H1 (cell line): ENCODE measurements at regions not wholly inside any gene's neighbourhood (a gene's known extent, or its start where the extent isn't known, plus 50 kb on each side); places are given as distances from the start of the nearest gene placed in this dataset.

Experiments used
- CTCF ChIA-PET: fragments of 300-600 bp; sonication (Branson Sonifier 250); formaldehyde crosslinking; loops from one replicate; lab custom pipeline; 2021; ENCODE audit not compliant: partially characterized antibody; lab: Charles Lee
- POLR2A ChIA-PET: fragments of 300-600 bp; sonication (Branson Sonifier 250); formaldehyde crosslinking; loops from one replicate; lab custom pipeline; 2021; ENCODE audit warnings: inconsistent platforms; ENCODE audit not compliant: partially characterized antibody; lab: Charles Lee
- DNase-seq, 2 experiments: peaks; one replicate each; pipeline versions ENCODE4 v3.0.0 to v3.0.0-alpha.2; 2010 to 2022; ENCODE audit warnings: low spot score in 2 of 2, low read depth in 1 of 2, mixed read lengths in 1 of 2
- FAIRE-seq: peaks from 2 replicates; lab custom pipeline; 2011; peaks lifted over from hg19 to GRCh38; lab: Jason Lieb, UNC
- H2AFZ ChIP-seq: 2 replicates; pipeline ENCODE4 v1.8.1; 2012; ENCODE audit warnings: low read length, inconsistent platforms
- H2AK5ac ChIP-seq: 2 replicates; pipeline ENCODE4 v1.6.1; 2013; ENCODE audit warnings: low read depth, low read length
- H2BK120ac ChIP-seq: replicated peaks from 2 replicates; pipeline ENCODE3; 2013; ENCODE audit warnings: low read depth, low read length, inconsistent platforms
- H2BK12ac ChIP-seq: 2 replicates; pipeline ENCODE4 v1.6.1; 2013; ENCODE audit warnings: low read depth, low read length
- H2BK15ac ChIP-seq: 2 replicates; pipeline ENCODE4 v1.6.1; 2013; ENCODE audit warnings: low read length
- H2BK20ac ChIP-seq: 2 replicates; pipeline ENCODE4 v1.6.1; 2013; ENCODE audit warnings: low read length
- H2BK5ac ChIP-seq: 2 replicates; pipeline ENCODE4 v1.6.1; 2013; ENCODE audit warnings: low read depth, low read length
- H3K14ac ChIP-seq: 2 replicates; pipeline ENCODE4 v1.6.1; 2013; ENCODE audit warnings: inconsistent platforms; ENCODE audit not compliant: insufficient read length
- H3K18ac ChIP-seq: 2 replicates; pipeline ENCODE4 v1.6.1; 2013; ENCODE audit warnings: low read length; ENCODE audit errors: extremely low read depth
- H3K23ac ChIP-seq: 2 replicates; pipeline ENCODE4 v1.6.1; 2013; ENCODE audit warnings: inconsistent platforms; ENCODE audit not compliant: insufficient read length
- H3K23me2 ChIP-seq: 2 replicates; pipeline ENCODE4 v1.6.1; 2013; ENCODE audit warnings: low read depth, low read length
- H3K27ac ChIP-seq: 2 replicates; pipeline ENCODE4 v1.6.1; 2011; ENCODE audit warnings: low read depth, low read length, inconsistent platforms
- H3K27me3 ChIP-seq, 4 experiments: replicated peaks in 1 of 4; 1 replicate in 1 of 4; 2 replicates in 3 of 4; pipeline versions ENCODE4 v1.6.1 to v1.8.1; 2011 to 2013; ENCODE audit warnings: low read length in 3 of 4, mild to moderate bottlenecking in 3 of 4, inconsistent platforms in 2 of 4, mixed read lengths in 2 of 4, moderate library complexity in 1 of 4; ENCODE audit not compliant: control insufficient read depth in 3 of 4, insufficient read depth in 3 of 4; ENCODE audit errors: extremely low read depth in 1 of 4
- H3K36me3 ChIP-seq, 4 experiments: 2 replicates each; pipeline versions ENCODE4 v1.6.1 to v1.8.1; 2011 to 2013; ENCODE audit warnings: mild to moderate bottlenecking in 4 of 4, low read length in 3 of 4, moderate library complexity in 2 of 4, control low read depth in 1 of 4, inconsistent platforms in 1 of 4; ENCODE audit not compliant: insufficient read depth in 4 of 4, control insufficient read depth in 2 of 4
- H3K4ac ChIP-seq: replicated peaks from 2 replicates; pipeline ENCODE3; 2013; ENCODE audit warnings: low read length, low read depth, mixed read lengths, inconsistent platforms; ENCODE audit not compliant: insufficient read length
- H3K4me1 ChIP-seq, 4 experiments: replicated peaks in 1 of 4; 1 replicate in 1 of 4; 2 replicates in 3 of 4; pipeline versions ENCODE4 v1.6.1 to v1.8.1; 2011 to 2013; ENCODE audit warnings: low read length in 3 of 4, inconsistent platforms in 2 of 4, mixed read lengths in 1 of 4; ENCODE audit not compliant: insufficient read depth in 4 of 4, control insufficient read depth in 3 of 4
- H3K4me2 ChIP-seq, 2 experiments: 2 replicates each; pipeline versions ENCODE4 v1.6.1 to v1.8.1; 2011 to 2013; ENCODE audit warnings: low read depth in 2 of 2, low read length in 2 of 2, control low read depth in 1 of 2, inconsistent platforms in 1 of 2, mild to moderate bottlenecking in 1 of 2; ENCODE audit not compliant: insufficient read depth in 1 of 2
- H3K4me3 ChIP-seq, 4 experiments: fragments of 200-600, 300-600 bp in 1 of 4; sonication (generic), shearing (Covaris generic), sonication (Bioruptor Twin) in 1 of 4; 2 replicates each; pipeline versions ENCODE4 v1.5.1 to v1.8.1; 2011 to 2016; ENCODE audit warnings: low read length in 4 of 4, low read depth in 3 of 4, control low read depth in 2 of 4, inconsistent platforms in 2 of 4, mild to moderate bottlenecking in 2 of 4, mixed read lengths in 1 of 4, moderate library complexity in 1 of 4; ENCODE audit not compliant: insufficient read depth in 2 of 4; ENCODE audit errors: extremely low read depth in 1 of 4
- H3K56ac ChIP-seq: replicated peaks from 2 replicates; pipeline ENCODE3; 2013; ENCODE audit warnings: low read depth, mild to moderate bottlenecking, mixed read lengths, low read length, inconsistent platforms; ENCODE audit not compliant: insufficient read length
- H3K79me1 ChIP-seq: 2 replicates; pipeline ENCODE4 v1.6.1; 2013; ENCODE audit warnings: low read depth, low read length, control low read depth
- H3K79me2 ChIP-seq, 2 experiments: 2 replicates each; pipeline versions ENCODE4 v1.6.1 to v1.8.1; 2012 to 2013; ENCODE audit warnings: low read length in 2 of 2, mild to moderate bottlenecking in 2 of 2, inconsistent platforms in 1 of 2; ENCODE audit not compliant: insufficient read depth in 2 of 2, control insufficient read depth in 1 of 2
- H3K9ac ChIP-seq, 4 experiments: replicated peaks in 1 of 4; 1 replicate in 1 of 4; 2 replicates in 3 of 4; pipeline versions ENCODE4 v1.6.1 to v1.8.1; 2011 to 2013; ENCODE audit warnings: low read depth in 3 of 4, low read length in 3 of 4, control low read depth in 2 of 4, mild to moderate bottlenecking in 2 of 4, moderate library complexity in 2 of 4, inconsistent platforms in 1 of 4; ENCODE audit errors: extremely low read depth in 1 of 4
- H3K9me3 ChIP-seq, 2 experiments: 2 replicates each; pipeline versions ENCODE4 v1.6.1 to v1.8.1; 2012 to 2013; ENCODE audit warnings: mild to moderate bottlenecking in 2 of 2, moderate library complexity in 2 of 2, control low read depth in 1 of 2, inconsistent platforms in 1 of 2, low read depth in 1 of 2, low read length in 1 of 2, mixed read lengths in 1 of 2; ENCODE audit not compliant: insufficient read depth in 2 of 2
- H4K20me1 ChIP-seq, 2 experiments: replicated peaks in 1 of 2; 2 replicates each; pipeline versions ENCODE3 to v1.8.1; 2011 to 2013; ENCODE audit warnings: inconsistent platforms in 2 of 2, low read length in 2 of 2, mild to moderate bottlenecking in 1 of 2; ENCODE audit not compliant: insufficient read depth in 2 of 2, control insufficient read depth in 1 of 2
- H4K5ac ChIP-seq: 2 replicates; pipeline ENCODE4 v1.6.1; 2013; ENCODE audit warnings: low read length, low read depth, mixed read lengths, inconsistent platforms; ENCODE audit not compliant: insufficient read length
- H4K8ac ChIP-seq: 2 replicates; pipeline ENCODE4 v1.8.0; 2013; ENCODE audit warnings: mild to moderate bottlenecking, moderate library complexity, low read length, inconsistent platforms; ENCODE audit not compliant: insufficient read depth; ENCODE audit errors: extremely low read depth
- H4K91ac ChIP-seq: replicated peaks from 2 replicates; pipeline ENCODE3; 2013; ENCODE audit warnings: low read length, mixed read lengths, inconsistent platforms; ENCODE audit not compliant: insufficient read length
- BCL11A ChIP-seq, 2 experiments: IDR thresholded peaks; one replicate each; pipeline ENCODE4 v1.6.1; 2011; ENCODE audit warnings: low read depth in 2 of 2, low read length in 2 of 2, mild to moderate bottlenecking in 2 of 2
- CREB1 ChIP-seq: IDR thresholded peaks from 2 replicates; pipeline ENCODE4 v1.6.1; 2012; ENCODE audit warnings: inconsistent platforms
- MAX ChIP-seq: IDR thresholded peaks from 2 replicates; pipeline ENCODE4 v1.6.1; 2012; ENCODE audit warnings: inconsistent platforms
- SIRT6 ChIP-seq: IDR thresholded peaks from one replicate; pipeline ENCODE4 v1.7.1; 2012; ENCODE audit warnings: low read length, inconsistent platforms
- SIX5 ChIP-seq: IDR thresholded peaks from 2 replicates; pipeline ENCODE4 v1.6.1; 2011; ENCODE audit warnings: mild to moderate bottlenecking, low read depth, low read length
- WGBS, 2 experiments: shearing (Covaris generic) in 1 of 2; methylation state at CpG; one replicate each; pipeline versions ENCODE4 v1.1.6 to v1.1.7; 2013 to 2015; ENCODE audit warnings: low lambda C conversion rate in 2 of 2, mixed read lengths in 2 of 2, inconsistent platforms in 1 of 2, low coverage in 1 of 2, missing lambda C conversion rate in 1 of 2; ENCODE audit not compliant: insufficient replicate concordance in 2 of 2, insufficient coverage in 1 of 2, insufficient read length in 1 of 2; ENCODE audit errors: extremely low coverage in 1 of 2, missing lambda C conversion rate in 1 of 2; 5-methylcytosine and 5-hydroxymethylcytosine counted together
- TF ChIP-seq, protein P1 (sequence below): IDR thresholded peaks from 2 replicates; pipeline ENCODE4 v1.6.1; 2011; ENCODE audit warnings: low read length, improper control_type of control experiment

DNA sequence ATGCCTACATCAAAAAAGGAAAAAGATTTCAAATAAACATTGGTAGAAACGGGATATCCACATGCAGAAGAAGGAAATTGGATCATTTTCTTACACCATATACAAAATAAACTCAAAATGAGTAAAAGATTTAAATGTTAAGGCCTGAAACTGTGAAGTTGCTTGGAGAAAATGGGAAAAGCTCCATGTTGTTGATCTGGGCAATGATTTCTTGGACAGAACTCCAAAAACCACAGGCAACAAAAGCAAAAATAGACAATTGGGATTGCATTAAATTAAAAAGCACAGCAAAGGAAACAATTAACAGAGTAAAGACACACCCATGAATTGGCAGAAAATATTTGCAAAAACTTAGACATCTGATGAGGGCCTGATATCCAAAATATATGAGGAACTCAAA is 105.2 kb upstream of the APP start:
- FAIRE-seq (no peak), DNase-seq (no peak)
- Histone ChIP-seq H2BK5ac (no peak overlapping the region), H2BK15ac (no peak overlapping the region), H2AFZ (no peak overlapping the region), H3K18ac (no peak overlapping the region), H4K8ac (no peak overlapping the region), H3K23ac (no peak overlapping the region), H3K36me3 (no peaks in the 10 kb centered on the region; a peak in 1 of 8 replicates), H3K9me3 (peaks cover 17 to 19% of the 10 kb centered on the region in 2 experiments; a peak in 3 of 4 replicates), H2BK20ac (no peak overlapping the region), H3K4me2 (no peak overlapping the region), H3K4ac (no peak overlapping the region), H4K5ac (no peak overlapping the region), H3K79me2 (no peaks in the 10 kb centered on the region), H4K20me1 (no peaks in the 10 kb centered on the region), H3K9ac (no peak overlapping the region), H2BK120ac (no peak overlapping the region), H4K91ac (no peak overlapping the region), H2BK12ac (no peak overlapping the region), H3K4me3 (no peak overlapping the region), H3K14ac (no peak overlapping the region), H3K79me1 (no peaks in the 10 kb centered on the region), H3K27me3 (no peaks in the 10 kb centered on the region), H3K56ac (no peak overlapping the region), H2AK5ac (no peak overlapping the region), H3K23me2 (no peaks in the 10 kb centered on the region), H3K4me1 (peaks cover 2 to 5% (median 3%) of the 10 kb centered on the region in 4 experiments; a peak in 4 of 7 replicates), H3K27ac (no peak overlapping the region)
- POLR2A ChIA-PET = no interaction called here
- TF ChIP-seq SIX5 (no peak), SIRT6 (no peak), MAX (no peak), BCL11A (IDR thresholded peaks at IDR 0.05; ENCODE audit: low read depth in 2 of 2, low read length in 2 of 2) (no peak), CREB1 (no peak)
- TF ChIP-seq, protein P1, sequence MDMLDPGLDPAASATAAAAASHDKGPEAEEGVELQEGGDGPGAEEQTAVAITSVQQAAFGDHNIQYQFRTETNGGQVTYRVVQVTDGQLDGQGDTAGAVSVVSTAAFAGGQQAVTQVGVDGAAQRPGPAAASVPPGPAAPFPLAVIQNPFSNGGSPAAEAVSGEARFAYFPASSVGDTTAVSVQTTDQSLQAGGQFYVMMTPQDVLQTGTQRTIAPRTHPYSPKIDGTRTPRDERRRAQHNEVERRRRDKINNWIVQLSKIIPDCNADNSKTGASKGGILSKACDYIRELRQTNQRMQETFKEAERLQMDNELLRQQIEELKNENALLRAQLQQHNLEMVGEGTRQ = no peak
- CTCF ChIA-PET = no interaction called here
- 69% methylated on average over 1 of the region's 1 CpG; no CpG with 5 or more reads in 1 of the 2 experiments for WGBS, 2 experiments
